WTC11 (cell line): ENCODE measurements at regions not wholly inside any gene's neighbourhood (a gene's known extent, or its start where the extent isn't known, plus 50 kb on each side); places are given as distances from the start of the nearest gene placed in this dataset.

Experiments used
- ATAC-seq: fragments of 200-7000 bp; cut with Tn5 transposase; 2 replicates; pipeline ENCODE4 v1.10.0; 2021; ENCODE audit warnings: mild to moderate bottlenecking, moderate library complexity
- CTCF ChIA-PET: fragments of 300-600 bp; sonication (Branson Sonifier 250); formaldehyde crosslinking; loops from one replicate; lab custom pipeline; 2021; ENCODE audit warnings: antibody characterized with exemption; lab: Charles Lee
- POLR2A ChIA-PET: fragments of 350-600 bp; sonication (Branson Sonifier 250); formaldehyde crosslinking; loops from one replicate; lab custom pipeline; 2021; ENCODE audit warnings: antibody characterized with exemption; lab: Charles Lee
- DNase-seq: peaks from one replicate; pipeline ENCODE4 v3.0.0; 2021; ENCODE audit warnings: low spot score
- H3K27ac Mint-ChIP-seq: 2 replicates; pipeline ENCODE4 v1.8.0; 2021; ENCODE audit warnings: mixed read lengths
- H3K27me3 Mint-ChIP-seq: 2 replicates; pipeline ENCODE4 v1.8.0; 2021; ENCODE audit warnings: low read depth, mild to moderate bottlenecking, moderate library complexity, mixed read lengths
- H3K36me3 Mint-ChIP-seq: 2 replicates; pipeline ENCODE4 v1.8.0; 2021; ENCODE audit warnings: mixed read lengths
- H3K4me1 Mint-ChIP-seq: 2 replicates; pipeline ENCODE4 v1.8.0; 2022; ENCODE audit warnings: mixed read lengths
- H3K4me3 Mint-ChIP-seq: 2 replicates; pipeline ENCODE4 v1.8.0; 2021; ENCODE audit warnings: mild to moderate bottlenecking, moderate library complexity, mixed read lengths
- H3K9me3 Mint-ChIP-seq: 2 replicates; pipeline ENCODE4 v1.8.0; 2021; ENCODE audit warnings: mixed read lengths
- ATF1 ChIP-seq: sonication (generic); formaldehyde crosslinking; IDR thresholded peaks from 2 replicates; pipeline ENCODE4 v1.8.1; 2023; ENCODE audit warnings: mild to moderate bottlenecking, moderate library complexity, missing genetic modification reagents
- CREB1 ChIP-seq: sonication (generic); formaldehyde crosslinking; IDR thresholded peaks from 2 replicates; pipeline ENCODE4 v1.8.0; 2023; ENCODE audit warnings: mild to moderate bottlenecking, missing genetic modification reagents
- FOXK1 ChIP-seq: sonication (generic); formaldehyde crosslinking; IDR thresholded peaks from 2 replicates; pipeline ENCODE4 v1.8.0; 2022; ENCODE audit warnings: mild to moderate bottlenecking, moderate library complexity, missing genetic modification reagents
- FOXP1 ChIP-seq: sonication (generic); formaldehyde crosslinking; IDR thresholded peaks from 2 replicates; pipeline ENCODE4 v1.8.0; 2022; ENCODE audit warnings: missing genetic modification reagents, mild to moderate bottlenecking, moderate library complexity, borderline replicate concordance
- GTF2I ChIP-seq: fragments of 250-450 bp; sonication (Bioruptor Pico); conservative IDR thresholded peaks from 2 replicates; pipeline ENCODE4 v1.4.0; 2021; ENCODE audit warnings: mild to moderate bottlenecking
- MXD4 ChIP-seq: fragments of 250-450 bp; sonication (Bioruptor Pico); IDR thresholded peaks from 2 replicates; pipeline ENCODE4 v1.8.0; 2021; ENCODE audit warnings: mild to moderate bottlenecking, moderate library complexity, borderline replicate concordance
- NR2C2 ChIP-seq: sonication (generic); formaldehyde crosslinking; IDR thresholded peaks from 2 replicates; pipeline ENCODE4 v1.8.0; 2022; ENCODE audit warnings: mild to moderate bottlenecking, missing genetic modification reagents
- PRRX2 ChIP-seq: fragments of 250-450 bp; sonication (Bioruptor Pico); IDR thresholded peaks from 2 replicates; pipeline ENCODE4 v1.8.0; 2021; ENCODE audit warnings: mild to moderate bottlenecking
- SMAD3 ChIP-seq: sonication (generic); formaldehyde crosslinking; IDR thresholded peaks from 2 replicates; pipeline ENCODE4 v1.8.0; 2022; ENCODE audit warnings: missing genetic modification reagents, mild to moderate bottlenecking, borderline replicate concordance
- SOX15 ChIP-seq: fragments of 250-450 bp; sonication (Bioruptor Pico); IDR thresholded peaks from 2 replicates; pipeline ENCODE4 v1.9.0; 2021; ENCODE audit warnings: mild to moderate bottlenecking
- SP1 ChIP-seq: sonication (generic); formaldehyde crosslinking; conservative IDR thresholded peaks from 2 replicates; pipeline ENCODE4 v1.8.1; 2022; ENCODE audit warnings: missing genetic modification reagents
- TEAD4 ChIP-seq: sonication (generic); formaldehyde crosslinking; IDR thresholded peaks from 2 replicates; pipeline ENCODE4 v1.8.0; 2022; ENCODE audit warnings: mild to moderate bottlenecking, missing genetic modification reagents
- ZBTB21 ChIP-seq: sonication (generic); formaldehyde crosslinking; IDR thresholded peaks from 2 replicates; pipeline ENCODE4 v1.8.1; 2023; ENCODE audit warnings: mild to moderate bottlenecking, missing genetic modification reagents, borderline replicate concordance
- ZNF219 ChIP-seq: sonication (generic); formaldehyde crosslinking; IDR thresholded peaks from 2 replicates; pipeline ENCODE4 v1.8.0; 2023; ENCODE audit warnings: missing genetic modification reagents, mild to moderate bottlenecking, borderline replicate concordance
- ZNF232 ChIP-seq: sonication (generic); formaldehyde crosslinking; IDR thresholded peaks from 2 replicates; pipeline ENCODE4 v1.8.0; 2022; ENCODE audit warnings: mild to moderate bottlenecking, missing genetic modification reagents
- ZNF317 ChIP-seq: sonication (generic); formaldehyde crosslinking; IDR thresholded peaks from 2 replicates; pipeline ENCODE4 v1.8.1; 2023; ENCODE audit warnings: low read depth, mild to moderate bottlenecking, moderate library complexity, missing genetic modification reagents, borderline replicate concordance
- ZNF416 ChIP-seq: fragments of 250-450 bp; sonication (Bioruptor Pico); IDR thresholded peaks from 2 replicates; pipeline ENCODE4 v1.9.0; 2021; ENCODE audit warnings: mild to moderate bottlenecking, inconsistent platforms
- ZNF423 ChIP-seq: fragments of 250-450 bp; sonication (Bioruptor Pico); IDR thresholded peaks from 2 replicates; pipeline ENCODE4 v2.1.2; 2022; ENCODE audit warnings: mild to moderate bottlenecking, moderate library complexity
- TF ChIP-seq, protein P1 (sequence below): sonication (generic); formaldehyde crosslinking; IDR thresholded peaks from 2 replicates; pipeline ENCODE4 v1.8.1; 2022; ENCODE audit warnings: missing genetic modification reagents, borderline replicate concordance
- TF ChIP-seq, protein P2 (sequence below): sonication (generic); formaldehyde crosslinking; IDR thresholded peaks from 2 replicates; pipeline ENCODE4 v1.8.0; 2022; ENCODE audit warnings: mild to moderate bottlenecking, missing genetic modification reagents
- TF ChIP-seq, protein P3 (sequence below): sonication (generic); formaldehyde crosslinking; conservative IDR thresholded peaks from 2 replicates; pipeline ENCODE4 v1.8.1; 2023; ENCODE audit warnings: mild to moderate bottlenecking, low read depth, missing genetic modification reagents, moderate library complexity

DNA sequence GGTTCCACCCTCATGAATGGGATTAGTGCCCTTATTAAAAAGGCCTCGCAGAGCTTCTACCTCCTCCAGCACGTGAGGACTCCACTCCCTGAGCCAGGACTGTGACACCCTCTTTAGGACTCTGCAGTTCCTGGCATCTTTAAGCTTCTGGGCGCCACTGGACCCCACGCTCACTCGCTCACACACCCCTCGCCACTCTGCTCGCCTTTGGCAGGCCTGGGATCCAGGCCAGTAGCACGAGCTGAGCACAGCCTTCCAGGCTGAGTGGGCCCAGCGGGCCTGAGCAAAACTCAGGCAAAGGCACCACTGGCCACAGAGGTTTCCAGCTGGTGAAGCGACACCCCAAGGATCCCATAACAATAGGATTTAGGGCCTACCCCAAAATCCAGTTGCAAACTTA, 107.9 kb upstream of the GPC1 start (continued):
- TF ChIP-seq ZNF219 (CRISPR knock-in tag) = no peak
- TF ChIP-seq, all 79 proteins: peak for 0

GRCh38 chr2:240328526-240328925, 106.9 kb upstream of the GPC1 start:
- DNase-seq (no peak), ATAC-seq (no peak)
- H3K9me3 Mint-ChIP-seq = peaks cover 31% of the 10 kb centered on the region
- no peak overlapping the region for H3K4me3 Mint-ChIP-seq
- H3K36me3 Mint-ChIP-seq = peaks cover 13% of the 10 kb centered on the region
- peaks cover 14% of the 10 kb centered on the region for H3K27me3 Mint-ChIP-seq
- TF ChIP-seq NR2C2 (CRISPR knock-in tag) (no peak), FOXK1 (CRISPR knock-in tag) (no peak), GTF2I (no peak), ZNF317 (CRISPR knock-in tag) (no peak), ZNF232 (CRISPR knock-in tag) (no peak)
- no peak overlapping the region for H3K27ac Mint-ChIP-seq
- ChIA-PET POLR2A (no interaction called here), CTCF (no interaction called here)
- H3K4me1 Mint-ChIP-seq = no peaks in the 10 kb centered on the region

- CTCF ChIA-PET = no interaction called here
- peaks cover 14% of the 10 kb centered on the region for H3K27me3 Mint-ChIP-seq
- H3K4me1 Mint-ChIP-seq = no peaks in the 10 kb centered on the region
- peaks cover 13% of the 10 kb centered on the region for H3K36me3 Mint-ChIP-seq
- H3K27ac Mint-ChIP-seq = no peak overlapping the region
- TF ChIP-seq ZNF416 (CRISPR knock-in tag) = no peak
- no peak for TF ChIP-seq ZNF423 (CRISPR knock-in tag)
- no peak for TF ChIP-seq PRRX2
- TF ChIP-seq, all 79 proteins: peak for 0
- DNase-seq = no peak
- POLR2A ChIA-PET = no interaction called here
- Mint-ChIP-seq H3K9me3 (peaks cover 33% of the 10 kb centered on the region), H3K4me3 (no peak overlapping the region)
- no peak for ATAC-seq
Measured at GRCh38 chr2:240329116-240329665, 106.3 kb upstream of the GPC1 start.

- H3K27me3 Mint-ChIP-seq = peaks cover 14% of the 10 kb centered on the region
- peaks cover 13% of the 10 kb centered on the region for H3K36me3 Mint-ChIP-seq
- CTCF ChIA-PET = no interaction called here
Measured at GRCh38 chr2:240329778-240330177, 105.7 kb upstream of the GPC1 start.

More at GRCh38 chr2:240329778-240330177, 105.7 kb upstream of the GPC1 start:
- ATAC-seq (no peak), DNase-seq (no peak)
- TF ChIP-seq PRRX2 (no peak), SOX15 (CRISPR knock-in tag) (no peak), MXD4 (CRISPR knock-in tag) (no peak), SP1 (CRISPR knock-in tag) (no peak), FOXP1 (CRISPR knock-in tag) (no peak), ZNF219 (CRISPR knock-in tag) (no peak), SMAD3 (CRISPR knock-in tag) (no peak), CREB1 (CRISPR knock-in tag) (no peak), ATF1 (no peak), ZBTB21 (CRISPR knock-in tag) (no peak), TEAD4 (CRISPR knock-in tag) (no peak), NR2C2 (CRISPR knock-in tag) (no peak), ZNF416 (CRISPR knock-in tag) (no peak)
- TF ChIP-seq, protein P1, sequence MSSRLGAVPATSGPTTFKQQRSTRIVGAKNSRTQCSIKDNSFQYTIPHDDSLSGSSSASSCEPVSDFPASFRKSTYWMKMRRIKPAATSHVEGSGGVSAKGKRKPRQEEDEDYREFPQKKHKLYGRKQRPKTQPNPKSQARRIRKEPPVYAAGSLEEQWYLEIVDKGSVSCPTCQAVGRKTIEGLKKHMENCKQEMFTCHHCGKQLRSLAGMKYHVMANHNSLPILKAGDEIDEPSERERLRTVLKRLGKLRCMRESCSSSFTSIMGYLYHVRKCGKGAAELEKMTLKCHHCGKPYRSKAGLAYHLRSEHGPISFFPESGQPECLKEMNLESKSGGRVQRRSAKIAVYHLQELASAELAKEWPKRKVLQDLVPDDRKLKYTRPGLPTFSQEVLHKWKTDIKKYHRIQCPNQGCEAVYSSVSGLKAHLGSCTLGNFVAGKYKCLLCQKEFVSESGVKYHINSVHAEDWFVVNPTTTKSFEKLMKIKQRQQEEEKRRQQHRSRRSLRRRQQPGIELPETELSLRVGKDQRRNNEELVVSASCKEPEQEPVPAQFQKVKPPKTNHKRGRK = no peak
- TF ChIP-seq, protein P2, sequence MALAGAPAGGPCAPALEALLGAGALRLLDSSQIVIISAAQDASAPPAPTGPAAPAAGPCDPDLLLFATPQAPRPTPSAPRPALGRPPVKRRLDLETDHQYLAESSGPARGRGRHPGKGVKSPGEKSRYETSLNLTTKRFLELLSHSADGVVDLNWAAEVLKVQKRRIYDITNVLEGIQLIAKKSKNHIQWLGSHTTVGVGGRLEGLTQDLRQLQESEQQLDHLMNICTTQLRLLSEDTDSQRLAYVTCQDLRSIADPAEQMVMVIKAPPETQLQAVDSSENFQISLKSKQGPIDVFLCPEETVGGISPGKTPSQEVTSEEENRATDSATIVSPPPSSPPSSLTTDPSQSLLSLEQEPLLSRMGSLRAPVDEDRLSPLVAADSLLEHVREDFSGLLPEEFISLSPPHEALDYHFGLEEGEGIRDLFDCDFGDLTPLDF = no peak
- TF ChIP-seq, protein P3, sequence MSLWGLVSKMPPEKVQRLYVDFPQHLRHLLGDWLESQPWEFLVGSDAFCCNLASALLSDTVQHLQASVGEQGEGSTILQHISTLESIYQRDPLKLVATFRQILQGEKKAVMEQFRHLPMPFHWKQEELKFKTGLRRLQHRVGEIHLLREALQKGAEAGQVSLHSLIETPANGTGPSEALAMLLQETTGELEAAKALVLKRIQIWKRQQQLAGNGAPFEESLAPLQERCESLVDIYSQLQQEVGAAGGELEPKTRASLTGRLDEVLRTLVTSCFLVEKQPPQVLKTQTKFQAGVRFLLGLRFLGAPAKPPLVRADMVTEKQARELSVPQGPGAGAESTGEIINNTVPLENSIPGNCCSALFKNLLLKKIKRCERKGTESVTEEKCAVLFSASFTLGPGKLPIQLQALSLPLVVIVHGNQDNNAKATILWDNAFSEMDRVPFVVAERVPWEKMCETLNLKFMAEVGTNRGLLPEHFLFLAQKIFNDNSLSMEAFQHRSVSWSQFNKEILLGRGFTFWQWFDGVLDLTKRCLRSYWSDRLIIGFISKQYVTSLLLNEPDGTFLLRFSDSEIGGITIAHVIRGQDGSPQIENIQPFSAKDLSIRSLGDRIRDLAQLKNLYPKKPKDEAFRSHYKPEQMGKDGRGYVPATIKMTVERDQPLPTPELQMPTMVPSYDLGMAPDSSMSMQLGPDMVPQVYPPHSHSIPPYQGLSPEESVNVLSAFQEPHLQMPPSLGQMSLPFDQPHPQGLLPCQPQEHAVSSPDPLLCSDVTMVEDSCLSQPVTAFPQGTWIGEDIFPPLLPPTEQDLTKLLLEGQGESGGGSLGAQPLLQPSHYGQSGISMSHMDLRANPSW (CRISPR knock-in tag) = no peak
- H3K27ac Mint-ChIP-seq = no peak overlapping the region
- H3K9me3 Mint-ChIP-seq = peaks cover 33% of the 10 kb centered on the region
- no peak overlapping the region for H3K4me3 Mint-ChIP-seq
- POLR2A ChIA-PET = no interaction called here
- H3K4me1 Mint-ChIP-seq = no peaks in the 10 kb centered on the region
